OCI-LY7 (cell line): ENCODE measurements at regions not wholly inside any gene's neighbourhood (a gene's known extent, or its start where the extent isn't known, plus 50 kb on each side); places are given as distances from the start of the nearest gene placed in this dataset.

Source experiments
- EZH2phosphoT487 ChIP-seq: fragments of 200-600 bp; sonication (generic); IDR thresholded peaks from 2 replicates; pipeline ENCODE4 v1.6.1; 2018; ENCODE audit warnings: low read depth, borderline replicate concordance, mild to moderate bottlenecking, mixed run types, antibody characterized with exemption, low read length, moderate library complexity, mixed read lengths
- TF ChIP-seq, protein P1 (sequence below): fragments of 200-600 bp; sonication (generic); conservative IDR thresholded peaks from 2 replicates; pipeline ENCODE4 v1.5.1; 2014; ENCODE audit warnings: mild to moderate bottlenecking, antibody characterized with exemption, low read length, moderate library complexity, mixed read lengths

DNA sequence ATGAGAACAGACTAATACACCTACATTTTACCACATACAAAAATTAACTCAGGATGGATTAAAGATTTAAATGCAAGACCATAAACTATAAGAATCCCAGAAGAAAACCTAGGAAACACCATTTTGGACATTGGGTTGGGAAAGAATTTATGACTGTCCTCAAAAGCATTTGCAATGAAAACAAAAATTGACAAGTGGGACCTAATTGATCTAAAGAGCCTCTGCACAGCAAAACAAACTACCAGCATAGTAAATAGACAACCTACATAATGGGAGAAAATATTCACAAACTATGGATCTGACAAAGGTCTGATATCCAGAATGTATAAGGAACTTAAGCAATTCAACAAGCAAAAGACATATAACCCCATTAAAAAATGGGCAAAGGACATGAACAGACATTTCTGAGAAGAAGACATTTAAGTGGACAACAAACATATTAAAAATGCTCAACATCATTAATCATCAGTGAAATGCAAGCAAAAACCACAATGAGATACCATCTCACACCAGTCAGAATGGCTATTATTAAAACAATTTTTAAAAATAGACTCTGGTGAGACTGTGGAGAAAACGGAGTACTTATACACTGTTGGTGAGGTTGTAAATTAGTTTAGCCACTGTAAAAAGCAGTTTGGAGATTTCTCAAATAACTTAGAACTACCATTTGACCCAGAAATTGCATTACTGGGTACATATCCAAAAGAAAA is 221.7 kb upstream of the DIPK2B start:
- TF ChIP-seq, protein P1, sequence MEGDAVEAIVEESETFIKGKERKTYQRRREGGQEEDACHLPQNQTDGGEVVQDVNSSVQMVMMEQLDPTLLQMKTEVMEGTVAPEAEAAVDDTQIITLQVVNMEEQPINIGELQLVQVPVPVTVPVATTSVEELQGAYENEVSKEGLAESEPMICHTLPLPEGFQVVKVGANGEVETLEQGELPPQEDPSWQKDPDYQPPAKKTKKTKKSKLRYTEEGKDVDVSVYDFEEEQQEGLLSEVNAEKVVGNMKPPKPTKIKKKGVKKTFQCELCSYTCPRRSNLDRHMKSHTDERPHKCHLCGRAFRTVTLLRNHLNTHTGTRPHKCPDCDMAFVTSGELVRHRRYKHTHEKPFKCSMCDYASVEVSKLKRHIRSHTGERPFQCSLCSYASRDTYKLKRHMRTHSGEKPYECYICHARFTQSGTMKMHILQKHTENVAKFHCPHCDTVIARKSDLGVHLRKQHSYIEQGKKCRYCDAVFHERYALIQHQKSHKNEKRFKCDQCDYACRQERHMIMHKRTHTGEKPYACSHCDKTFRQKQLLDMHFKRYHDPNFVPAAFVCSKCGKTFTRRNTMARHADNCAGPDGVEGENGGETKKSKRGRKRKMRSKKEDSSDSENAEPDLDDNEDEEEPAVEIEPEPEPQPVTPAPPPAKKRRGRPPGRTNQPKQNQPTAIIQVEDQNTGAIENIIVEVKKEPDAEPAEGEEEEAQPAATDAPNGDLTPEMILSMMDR: no peak
- no peak for TF ChIP-seq EZH2phosphoT487
